Sigmoid colon (tissue), 4 donors: ENCODE measurements at regions not wholly inside any gene's neighbourhood (a gene's known extent, or its start where the extent isn't known, plus 50 kb on each side); places are given as distances from the start of the nearest gene placed in this dataset.

Experiments
- CTCF ChIP-seq, 4 experiments: fragments of 450-650 bp in 3 of 4; fragments of 200-600 bp in 1 of 4; IDR thresholded peaks; one replicate each; pipeline ENCODE4 v1.5.1; 2016 to 2019; ENCODE audit warnings: antibody characterized with exemption in 4 of 4, mild to moderate bottlenecking in 3 of 4, moderate library complexity in 2 of 4
- EP300 ChIP-seq, 4 donors: sonication (generic); formaldehyde crosslinking; IDR thresholded peaks; one replicate each; pipeline ENCODE4 v1.6.1; 2017; ENCODE audit warnings: antibody characterized with exemption in 4 of 4
- POLR2A ChIP-seq, 2 donors: fragments of 450-650 bp; IDR thresholded peaks; one replicate each; pipeline ENCODE4 v1.6.1; 2016; ENCODE audit warnings: antibody characterized with exemption in 2 of 2, mild to moderate bottlenecking in 2 of 2, moderate library complexity in 2 of 2
- POLR2AphosphoS5 ChIP-seq, 4 donors: sonication (generic); formaldehyde crosslinking; IDR thresholded peaks; one replicate each; pipeline ENCODE4 v1.6.1; 2017; ENCODE audit warnings: antibody characterized with exemption in 4 of 4

- no peak for TF ChIP-seq CTCF (IDR thresholded peaks at IDR 0.05)
- TF ChIP-seq POLR2AphosphoS5 (IDR thresholded peaks at IDR 0.05), result no peak
- TF ChIP-seq POLR2A (IDR thresholded peaks at IDR 0.05), result no peak
- no peak for TF ChIP-seq EP300 (IDR thresholded peaks at IDR 0.05)
Observed at GRCh38 chrX:139234898-139235297, 295.6 kb upstream of the F9 start.
